ENCODE measurements at regions not wholly inside any gene's neighbourhood (a gene's known extent, or its start where the extent isn't known, plus 50 kb on each side); places are given as distances from the start of the nearest gene placed in this dataset.

GRCh38 chr6:113392551-113393055 is 464.5 kb upstream of the MARCKS start:
- TF ChIP-seq, protein P1, sequence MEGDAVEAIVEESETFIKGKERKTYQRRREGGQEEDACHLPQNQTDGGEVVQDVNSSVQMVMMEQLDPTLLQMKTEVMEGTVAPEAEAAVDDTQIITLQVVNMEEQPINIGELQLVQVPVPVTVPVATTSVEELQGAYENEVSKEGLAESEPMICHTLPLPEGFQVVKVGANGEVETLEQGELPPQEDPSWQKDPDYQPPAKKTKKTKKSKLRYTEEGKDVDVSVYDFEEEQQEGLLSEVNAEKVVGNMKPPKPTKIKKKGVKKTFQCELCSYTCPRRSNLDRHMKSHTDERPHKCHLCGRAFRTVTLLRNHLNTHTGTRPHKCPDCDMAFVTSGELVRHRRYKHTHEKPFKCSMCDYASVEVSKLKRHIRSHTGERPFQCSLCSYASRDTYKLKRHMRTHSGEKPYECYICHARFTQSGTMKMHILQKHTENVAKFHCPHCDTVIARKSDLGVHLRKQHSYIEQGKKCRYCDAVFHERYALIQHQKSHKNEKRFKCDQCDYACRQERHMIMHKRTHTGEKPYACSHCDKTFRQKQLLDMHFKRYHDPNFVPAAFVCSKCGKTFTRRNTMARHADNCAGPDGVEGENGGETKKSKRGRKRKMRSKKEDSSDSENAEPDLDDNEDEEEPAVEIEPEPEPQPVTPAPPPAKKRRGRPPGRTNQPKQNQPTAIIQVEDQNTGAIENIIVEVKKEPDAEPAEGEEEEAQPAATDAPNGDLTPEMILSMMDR (IDR thresholded peaks at IDR 0.05): no peak

DNA sequence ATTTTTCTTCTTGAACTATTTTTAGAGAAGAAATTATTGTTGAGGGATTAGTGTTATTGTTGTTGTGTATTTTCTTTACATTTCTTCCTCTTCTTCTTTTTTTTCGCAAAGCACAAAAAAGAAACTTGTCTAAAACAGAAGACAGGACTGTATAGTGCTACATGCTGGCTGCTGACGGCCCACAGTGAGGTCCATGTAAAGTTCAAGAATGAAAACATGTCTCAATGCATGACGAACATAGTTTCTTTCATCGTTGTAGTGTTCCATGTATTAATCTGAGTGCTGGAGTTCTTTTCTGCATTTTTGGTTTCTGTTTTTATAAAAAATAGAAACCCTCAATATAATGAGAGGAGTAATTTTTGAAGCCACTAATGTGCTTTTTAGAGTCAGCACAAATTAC is 462.9 kb upstream of the MARCKS start:
- TF ChIP-seq, protein P1 (IDR thresholded peaks at IDR 0.05): no peak

GRCh38 chr6:113394729-113395128 is 462.4 kb upstream of the MARCKS start:
- TF ChIP-seq, protein P1 (IDR thresholded peaks at IDR 0.05): no peak

GRCh38 chr6:113396730-113397129 is 460.4 kb upstream of the MARCKS start:
- TF ChIP-seq, protein P1 (IDR thresholded peaks at IDR 0.05): no peak

DNA sequence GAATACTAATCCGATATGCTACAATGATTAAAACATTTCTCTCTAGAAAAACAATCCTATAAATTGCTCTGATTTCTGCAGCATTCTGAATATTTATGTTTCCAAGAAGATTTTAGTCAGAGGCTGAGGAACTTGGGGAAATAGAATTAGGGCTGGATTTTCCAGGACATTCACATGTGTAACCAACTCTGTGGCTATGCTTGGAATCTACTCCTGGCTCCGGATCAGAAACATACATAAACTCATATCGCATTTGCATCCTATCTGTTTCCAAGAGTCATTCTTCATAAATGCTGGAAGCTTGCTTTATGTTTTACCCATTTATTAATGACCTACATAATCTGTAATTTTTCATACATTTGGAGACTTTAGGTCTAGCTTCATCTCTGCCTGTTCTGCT is 459.9 kb upstream of the MARCKS start:
- TF ChIP-seq, protein P1 (IDR thresholded peaks at IDR 0.05): no peak

GRCh38 chr6:113401231-113401630 is 455.9 kb upstream of the MARCKS start:
- TF ChIP-seq, protein P1 (IDR thresholded peaks at IDR 0.05): no peak

- TF ChIP-seq, protein P1 (IDR thresholded peaks at IDR 0.05): no peak
Observed at GRCh38 chr6:113402544-113402943, 454.6 kb upstream of the MARCKS start.

DNA sequence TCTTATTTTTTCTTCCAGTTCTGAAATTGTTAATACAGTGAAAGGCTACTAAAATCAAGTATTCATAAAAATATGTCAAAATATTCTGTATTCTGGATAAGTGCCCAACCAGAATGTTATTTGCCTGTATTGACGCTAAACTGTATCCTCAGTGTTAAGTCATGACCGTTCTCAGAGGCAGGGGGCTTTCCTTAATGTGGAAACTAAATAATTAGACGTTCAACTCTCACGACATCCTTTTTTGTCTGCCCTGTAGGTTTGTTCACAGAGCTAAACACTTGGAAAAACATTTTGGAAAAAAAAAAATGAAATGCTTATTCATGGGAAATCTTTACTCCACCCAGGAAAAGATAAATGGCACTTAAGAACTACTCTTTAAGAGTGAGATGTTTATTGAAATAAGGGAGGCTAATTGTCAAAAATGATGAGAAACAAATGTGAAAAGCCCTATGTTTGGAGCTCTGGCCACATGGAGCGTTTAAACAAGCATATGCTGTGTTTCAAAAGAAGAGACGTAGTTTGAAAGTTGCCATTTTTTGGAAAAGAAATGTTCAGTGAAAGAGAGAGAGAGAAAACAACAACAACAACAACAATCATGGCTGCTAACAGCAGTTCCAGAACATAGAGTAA is 453.1 kb upstream of the MARCKS start:
- TF ChIP-seq, protein P1 (IDR thresholded peaks at IDR 0.05): no peak
